ENCODE measurements at regions not wholly inside any gene's neighbourhood (a gene's known extent, or its start where the extent isn't known, plus 50 kb on each side); places are given as distances from the start of the nearest gene placed in this dataset.

DNA sequence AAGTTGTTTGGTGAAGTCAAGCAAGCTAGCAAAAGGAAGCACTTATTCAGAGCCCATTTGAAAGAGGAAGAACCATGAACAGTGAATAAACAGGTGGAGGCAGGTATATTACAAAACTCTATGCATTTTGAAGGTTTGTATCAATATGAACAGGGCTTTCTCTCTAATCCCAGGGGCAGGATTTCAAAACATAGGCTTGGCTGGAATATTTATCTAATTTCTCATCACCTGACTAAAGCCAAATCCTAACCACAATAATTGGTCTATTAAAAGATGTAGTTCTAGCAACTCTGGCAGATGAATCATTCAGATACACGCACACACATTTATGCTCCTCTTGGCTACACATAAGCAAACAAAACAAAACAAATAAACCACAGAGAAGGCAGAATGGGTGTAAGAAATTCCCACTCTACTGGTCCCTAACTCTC is 554.4 kb downstream of the INHBA start:
- no peak for TF ChIP-seq EZH2 (IDR thresholded peaks at IDR 0.05; ENCODE audit: low read depth, low read length, severe bottlenecking)
- TF ChIP-seq, protein P1, sequence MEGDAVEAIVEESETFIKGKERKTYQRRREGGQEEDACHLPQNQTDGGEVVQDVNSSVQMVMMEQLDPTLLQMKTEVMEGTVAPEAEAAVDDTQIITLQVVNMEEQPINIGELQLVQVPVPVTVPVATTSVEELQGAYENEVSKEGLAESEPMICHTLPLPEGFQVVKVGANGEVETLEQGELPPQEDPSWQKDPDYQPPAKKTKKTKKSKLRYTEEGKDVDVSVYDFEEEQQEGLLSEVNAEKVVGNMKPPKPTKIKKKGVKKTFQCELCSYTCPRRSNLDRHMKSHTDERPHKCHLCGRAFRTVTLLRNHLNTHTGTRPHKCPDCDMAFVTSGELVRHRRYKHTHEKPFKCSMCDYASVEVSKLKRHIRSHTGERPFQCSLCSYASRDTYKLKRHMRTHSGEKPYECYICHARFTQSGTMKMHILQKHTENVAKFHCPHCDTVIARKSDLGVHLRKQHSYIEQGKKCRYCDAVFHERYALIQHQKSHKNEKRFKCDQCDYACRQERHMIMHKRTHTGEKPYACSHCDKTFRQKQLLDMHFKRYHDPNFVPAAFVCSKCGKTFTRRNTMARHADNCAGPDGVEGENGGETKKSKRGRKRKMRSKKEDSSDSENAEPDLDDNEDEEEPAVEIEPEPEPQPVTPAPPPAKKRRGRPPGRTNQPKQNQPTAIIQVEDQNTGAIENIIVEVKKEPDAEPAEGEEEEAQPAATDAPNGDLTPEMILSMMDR (IDR thresholded peaks at IDR 0.05; ENCODE audit: control extremely low read depth in 1 of 3, insufficient read depth in 1 of 3, low read depth in 1 of 3, low read length in 3 of 3) = no peak
- TF ChIP-seq TCF12 (IDR thresholded peaks at IDR 0.05; ENCODE audit: low read depth, low read length) = no peak
- TF ChIP-seq, protein P2, sequence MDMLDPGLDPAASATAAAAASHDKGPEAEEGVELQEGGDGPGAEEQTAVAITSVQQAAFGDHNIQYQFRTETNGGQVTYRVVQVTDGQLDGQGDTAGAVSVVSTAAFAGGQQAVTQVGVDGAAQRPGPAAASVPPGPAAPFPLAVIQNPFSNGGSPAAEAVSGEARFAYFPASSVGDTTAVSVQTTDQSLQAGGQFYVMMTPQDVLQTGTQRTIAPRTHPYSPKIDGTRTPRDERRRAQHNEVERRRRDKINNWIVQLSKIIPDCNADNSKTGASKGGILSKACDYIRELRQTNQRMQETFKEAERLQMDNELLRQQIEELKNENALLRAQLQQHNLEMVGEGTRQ (IDR thresholded peaks at IDR 0.05; ENCODE audit: low read length) = no peak
- TF ChIP-seq RAD21 (IDR thresholded peaks at IDR 0.05 in 1 of 2, conservative IDR thresholded peaks at IDR 0.05 in 1 of 2; ENCODE audit: low read depth in 2 of 2, low read length in 2 of 2) = no peak
- TF ChIP-seq EP300 (IDR thresholded peaks at IDR 0.05; ENCODE audit: borderline replicate concordance in 1 of 2, low read depth in 2 of 2, low read length in 2 of 2) = no peak
- TF ChIP-seq GTF2F1 (IDR thresholded peaks at IDR 0.05; ENCODE audit: borderline replicate concordance, low read depth, low read length) = no peak
- TF ChIP-seq, protein P3, sequence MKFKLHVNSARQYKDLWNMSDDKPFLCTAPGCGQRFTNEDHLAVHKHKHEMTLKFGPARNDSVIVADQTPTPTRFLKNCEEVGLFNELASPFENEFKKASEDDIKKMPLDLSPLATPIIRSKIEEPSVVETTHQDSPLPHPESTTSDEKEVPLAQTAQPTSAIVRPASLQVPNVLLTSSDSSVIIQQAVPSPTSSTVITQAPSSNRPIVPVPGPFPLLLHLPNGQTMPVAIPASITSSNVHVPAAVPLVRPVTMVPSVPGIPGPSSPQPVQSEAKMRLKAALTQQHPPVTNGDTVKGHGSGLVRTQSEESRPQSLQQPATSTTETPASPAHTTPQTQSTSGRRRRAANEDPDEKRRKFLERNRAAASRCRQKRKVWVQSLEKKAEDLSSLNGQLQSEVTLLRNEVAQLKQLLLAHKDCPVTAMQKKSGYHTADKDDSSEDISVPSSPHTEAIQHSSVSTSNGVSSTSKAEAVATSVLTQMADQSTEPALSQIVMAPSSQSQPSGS (IDR thresholded peaks at IDR 0.05; ENCODE audit: low read length) = no peak
- TF ChIP-seq POLR2AphosphoS5 (IDR thresholded peaks at IDR 0.05; ENCODE audit: low read depth, low read length) = no peak
- TF ChIP-seq BCL11A (IDR thresholded peaks at IDR 0.05; ENCODE audit: low read depth in 2 of 2, low read length in 2 of 2) = no peak
- no peak for TF ChIP-seq BACH1 (IDR thresholded peaks at IDR 0.05; ENCODE audit: low read length)
- TF ChIP-seq SUZ12 (IDR thresholded peaks at IDR 0.05; ENCODE audit: low read length) = no peak
